ENCODE measurements at regions not wholly inside any gene's neighbourhood (a gene's known extent, or its start where the extent isn't known, plus 50 kb on each side); places are given as distances from the start of the nearest gene placed in this dataset.

DNA sequence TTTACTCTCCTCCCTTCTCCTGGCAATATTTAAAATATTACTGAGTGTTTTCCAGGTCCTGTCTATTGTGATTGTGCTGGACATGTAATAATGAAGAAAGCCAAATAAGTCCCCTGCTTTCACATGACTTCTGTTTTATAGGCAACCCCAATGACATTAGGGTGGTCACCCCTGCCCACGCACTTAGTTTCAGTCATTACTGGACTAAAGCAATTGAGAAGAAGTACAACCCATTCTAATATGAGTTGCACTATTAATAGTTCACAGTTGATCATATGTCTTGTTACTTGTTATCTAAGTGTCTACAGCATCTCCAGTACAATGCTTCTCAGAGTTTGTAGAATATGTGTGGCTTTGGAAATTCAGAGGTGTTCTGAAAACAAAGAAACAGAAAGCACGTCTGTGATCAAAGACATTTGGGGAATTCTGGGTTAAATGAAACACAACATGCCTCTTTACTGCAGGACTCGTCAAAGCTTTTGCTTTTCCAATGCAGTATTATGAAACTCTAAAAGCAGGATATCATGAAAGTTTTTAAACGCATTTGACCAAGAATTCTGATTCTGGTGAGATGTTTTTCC is 789.5 kb downstream of the DHX35 start:
- TF ChIP-seq, protein P1, sequence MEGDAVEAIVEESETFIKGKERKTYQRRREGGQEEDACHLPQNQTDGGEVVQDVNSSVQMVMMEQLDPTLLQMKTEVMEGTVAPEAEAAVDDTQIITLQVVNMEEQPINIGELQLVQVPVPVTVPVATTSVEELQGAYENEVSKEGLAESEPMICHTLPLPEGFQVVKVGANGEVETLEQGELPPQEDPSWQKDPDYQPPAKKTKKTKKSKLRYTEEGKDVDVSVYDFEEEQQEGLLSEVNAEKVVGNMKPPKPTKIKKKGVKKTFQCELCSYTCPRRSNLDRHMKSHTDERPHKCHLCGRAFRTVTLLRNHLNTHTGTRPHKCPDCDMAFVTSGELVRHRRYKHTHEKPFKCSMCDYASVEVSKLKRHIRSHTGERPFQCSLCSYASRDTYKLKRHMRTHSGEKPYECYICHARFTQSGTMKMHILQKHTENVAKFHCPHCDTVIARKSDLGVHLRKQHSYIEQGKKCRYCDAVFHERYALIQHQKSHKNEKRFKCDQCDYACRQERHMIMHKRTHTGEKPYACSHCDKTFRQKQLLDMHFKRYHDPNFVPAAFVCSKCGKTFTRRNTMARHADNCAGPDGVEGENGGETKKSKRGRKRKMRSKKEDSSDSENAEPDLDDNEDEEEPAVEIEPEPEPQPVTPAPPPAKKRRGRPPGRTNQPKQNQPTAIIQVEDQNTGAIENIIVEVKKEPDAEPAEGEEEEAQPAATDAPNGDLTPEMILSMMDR (conservative IDR thresholded peaks at IDR 0.05; ENCODE audit: low read depth, low read length), result no peak
- no peak for TF ChIP-seq EZH2phosphoT487 (IDR thresholded peaks at IDR 0.05; ENCODE audit: borderline replicate concordance, low read length)
